Neural cell (in vitro differentiated cells): ENCODE measurements at regions not wholly inside any gene's neighbourhood (a gene's known extent, or its start where the extent isn't known, plus 50 kb on each side); places are given as distances from the start of the nearest gene placed in this dataset.

Experiments
- H2AFZ ChIP-seq: fragments of 200-600, 300-800 bp; sonication (generic), shearing (Covaris generic); 2 replicates; pipeline ENCODE4 v1.6.0; 2014; ENCODE audit warnings: low read depth, mild to moderate bottlenecking, antibody characterized with exemption, low read length, moderate library complexity
- H3F3A ChIP-seq: fragments of 200-600 bp; shearing (Covaris generic); 2 replicates; pipeline ENCODE4 v1.6.1; 2016; ENCODE audit warnings: mild to moderate bottlenecking, moderate library complexity, mixed read lengths, antibody characterized with exemption, low read length; ENCODE audit not compliant: insufficient read depth, poor library complexity, severe bottlenecking
- H3K27ac ChIP-seq: fragments of 200-600, 300-800 bp; sonication (generic), shearing (Covaris generic); 2 replicates; pipeline ENCODE4 v1.5.1; 2014; ENCODE audit warnings: mild to moderate bottlenecking, low read length, moderate library complexity
- H3K27me3 ChIP-seq: fragments of 300-800, 200-600 bp; sonication (generic), shearing (Covaris generic); 2 replicates; pipeline ENCODE4 v1.6.0; 2014; ENCODE audit warnings: mild to moderate bottlenecking, low read depth, low read length, moderate library complexity; ENCODE audit not compliant: insufficient read depth
- H3K36me3 ChIP-seq: fragments of 300-800, 200-600 bp; sonication (generic), shearing (Covaris generic); 2 replicates; pipeline ENCODE4 v1.5.1; 2014; ENCODE audit warnings: mild to moderate bottlenecking, antibody characterized with exemption, low read length, moderate library complexity; ENCODE audit not compliant: insufficient read depth
- H3K4me2 ChIP-seq: fragments of 300-800, 200-600 bp; sonication (generic), shearing (Covaris generic); 2 replicates; pipeline ENCODE4 v1.6.0; 2014; ENCODE audit warnings: mild to moderate bottlenecking, low read length
- H3K4me3 ChIP-seq: fragments of 300-800, 200-600 bp; sonication (generic), shearing (Covaris generic); 2 replicates; pipeline ENCODE4 v1.5.1; 2014; ENCODE audit warnings: mild to moderate bottlenecking, low read length, moderate library complexity
- H3K79me2 ChIP-seq: fragments of 200-600 bp; shearing (Covaris generic); replicated peaks from 2 replicates; pipeline ENCODE4 v1.6.0; 2014; ENCODE audit warnings: mild to moderate bottlenecking, low read length, moderate library complexity; ENCODE audit not compliant: insufficient read depth
- H3K9ac ChIP-seq: fragments of 300-800, 200-600 bp; sonication (generic), shearing (Covaris generic); 2 replicates; pipeline ENCODE4 v1.6.1; 2016; ENCODE audit warnings: mild to moderate bottlenecking, low read length, mixed read lengths
- H3K9me2 ChIP-seq: fragments of 200-600 bp; shearing (Covaris generic); 2 replicates; pipeline ENCODE4 v1.6.1; 2016; ENCODE audit warnings: mild to moderate bottlenecking, low read length, mixed read lengths; ENCODE audit not compliant: insufficient read depth
- H3K9me3 ChIP-seq: fragments of 200-600, 300-800 bp; sonication (generic), shearing (Covaris generic); 2 replicates; pipeline ENCODE4 v1.6.1; 2016; ENCODE audit warnings: mild to moderate bottlenecking, mixed run types, low read length, moderate library complexity, mixed read lengths
- H4K20me1 ChIP-seq: fragments of 200-600 bp; shearing (Covaris generic); 2 replicates; pipeline ENCODE4 v1.6.1; 2016; ENCODE audit warnings: mild to moderate bottlenecking, mixed run types; ENCODE audit not compliant: insufficient read depth
- EP300 ChIP-seq: fragments of 450-650 bp; conservative IDR thresholded peaks from 2 replicates; pipeline ENCODE4 v1.6.1; 2014; ENCODE audit warnings: antibody characterized with exemption, mild to moderate bottlenecking, moderate library complexity; ENCODE audit not compliant: poor library complexity, severe bottlenecking
- EZH2 ChIP-seq: fragments of 200-600, 300-800 bp; shearing (Covaris generic), sonication (generic); IDR thresholded peaks from 2 replicates; pipeline ENCODE4 v1.6.1; 2014; ENCODE audit warnings: antibody characterized with exemption, low read length, borderline replicate concordance, mild to moderate bottlenecking; ENCODE audit not compliant: insufficient read depth, poor library complexity, severe bottlenecking
- MXI1 ChIP-seq: fragments of 450-650 bp; conservative IDR thresholded peaks from 2 replicates; pipeline ENCODE4 v1.6.1; 2014; ENCODE audit warnings: antibody characterized with exemption, mild to moderate bottlenecking; ENCODE audit not compliant: poor library complexity, severe bottlenecking
- POLR2AphosphoS5 ChIP-seq: IDR thresholded peaks from 2 replicates; pipeline ENCODE4 v1.6.1; 2012
- RAD21 ChIP-seq: fragments of 450-650 bp; conservative IDR thresholded peaks from 2 replicates; pipeline ENCODE4 v1.6.1; 2014; ENCODE audit warnings: antibody characterized with exemption, mild to moderate bottlenecking, moderate library complexity
- REST ChIP-seq: IDR thresholded peaks from 2 replicates; pipeline ENCODE4 v1.6.1; 2012; ENCODE audit warnings: borderline replicate concordance
- SMC3 ChIP-seq: fragments of 450-650 bp; conservative IDR thresholded peaks from 2 replicates; pipeline ENCODE4 v1.6.1; 2014; ENCODE audit warnings: antibody characterized with exemption, mild to moderate bottlenecking, moderate library complexity; ENCODE audit not compliant: poor library complexity
- TAF1 ChIP-seq: IDR thresholded peaks from 2 replicates; pipeline ENCODE4 v1.6.1; 2012; ENCODE audit warnings: low read depth
- TF ChIP-seq, protein P1 (sequence below): fragments of 450-650 bp; IDR thresholded peaks from 2 replicates; pipeline ENCODE4 v1.5.1; 2014; ENCODE audit warnings: antibody characterized with exemption, mild to moderate bottlenecking, moderate library complexity; ENCODE audit not compliant: poor library complexity, severe bottlenecking

- no peak overlapping the region for H3K27ac ChIP-seq
- no peaks in the 10 kb centered on the region for H3K27me3 ChIP-seq
- no peak overlapping the region for H3K4me2 ChIP-seq
- no peaks in the 10 kb centered on the region for H3K79me2 ChIP-seq
- H4K20me1 ChIP-seq = no peaks in the 10 kb centered on the region
- TF ChIP-seq TAF1 = no peak
- no peak for TF ChIP-seq POLR2AphosphoS5
- TF ChIP-seq RAD21 = no peak
- TF ChIP-seq SMC3 = no peak
- no peak for TF ChIP-seq EZH2
- no peak for TF ChIP-seq MXI1
- TF ChIP-seq, protein P1, sequence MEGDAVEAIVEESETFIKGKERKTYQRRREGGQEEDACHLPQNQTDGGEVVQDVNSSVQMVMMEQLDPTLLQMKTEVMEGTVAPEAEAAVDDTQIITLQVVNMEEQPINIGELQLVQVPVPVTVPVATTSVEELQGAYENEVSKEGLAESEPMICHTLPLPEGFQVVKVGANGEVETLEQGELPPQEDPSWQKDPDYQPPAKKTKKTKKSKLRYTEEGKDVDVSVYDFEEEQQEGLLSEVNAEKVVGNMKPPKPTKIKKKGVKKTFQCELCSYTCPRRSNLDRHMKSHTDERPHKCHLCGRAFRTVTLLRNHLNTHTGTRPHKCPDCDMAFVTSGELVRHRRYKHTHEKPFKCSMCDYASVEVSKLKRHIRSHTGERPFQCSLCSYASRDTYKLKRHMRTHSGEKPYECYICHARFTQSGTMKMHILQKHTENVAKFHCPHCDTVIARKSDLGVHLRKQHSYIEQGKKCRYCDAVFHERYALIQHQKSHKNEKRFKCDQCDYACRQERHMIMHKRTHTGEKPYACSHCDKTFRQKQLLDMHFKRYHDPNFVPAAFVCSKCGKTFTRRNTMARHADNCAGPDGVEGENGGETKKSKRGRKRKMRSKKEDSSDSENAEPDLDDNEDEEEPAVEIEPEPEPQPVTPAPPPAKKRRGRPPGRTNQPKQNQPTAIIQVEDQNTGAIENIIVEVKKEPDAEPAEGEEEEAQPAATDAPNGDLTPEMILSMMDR = no peak
- no peak for TF ChIP-seq EP300
- no peak for TF ChIP-seq REST
- no peaks in the 10 kb centered on the region for H3K9me3 ChIP-seq
- no peak overlapping the region for H3K4me3 ChIP-seq
- H3K9ac ChIP-seq = no peak overlapping the region
- no peaks in the 10 kb centered on the region for H3K36me3 ChIP-seq
- H3F3A ChIP-seq = no peaks in the 10 kb centered on the region
- no peak overlapping the region for H2AFZ ChIP-seq
- no peaks in the 10 kb centered on the region for H3K9me2 ChIP-seq
These were observed 415.8 kb upstream of the PODXL start for GRCh38 chr7:131972251-131972650.

- Histone ChIP-seq H3K9ac (no peak overlapping the region), H3K36me3 (no peaks in the 10 kb centered on the region), H4K20me1 (no peaks in the 10 kb centered on the region), H2AFZ (no peak overlapping the region), H3K79me2 (no peaks in the 10 kb centered on the region), H3K4me2 (no peak overlapping the region), H3F3A (no peaks in the 10 kb centered on the region), H3K27ac (no peak overlapping the region), H3K27me3 (no peaks in the 10 kb centered on the region), H3K4me3 (no peak overlapping the region), H3K9me2 (no peaks in the 10 kb centered on the region), H3K9me3 (no peaks in the 10 kb centered on the region)
- TF ChIP-seq MXI1 (no peak), REST (no peak), SMC3 (no peak), RAD21 (no peak)
These were observed 414.2 kb upstream of the PODXL start for GRCh38 chr7:131970602-131971001.
